HFFc6 (cell line): ENCODE measurements at regions not wholly inside any gene's neighbourhood (a gene's known extent, or its start where the extent isn't known, plus 50 kb on each side); places are given as distances from the start of the nearest gene placed in this dataset.

Experiments used
- DNase-seq: peaks from one replicate; pipeline ENCODE4 v3.0.0-alpha.2; 2018
- H3K27ac Mint-ChIP-seq: 2 replicates; pipeline ENCODE4 v1.8.0; 2020; ENCODE audit warnings: mild to moderate bottlenecking, mixed read lengths
- H3K27me3 Mint-ChIP-seq: 2 replicates; pipeline ENCODE4 v1.8.0; 2021; ENCODE audit warnings: mild to moderate bottlenecking, moderate library complexity, mixed read lengths; ENCODE audit not compliant: insufficient read depth
- H3K36me3 Mint-ChIP-seq: 2 replicates; pipeline ENCODE4 v1.8.0; 2021; ENCODE audit warnings: low read depth, mixed read lengths
- H3K4me1 Mint-ChIP-seq: 2 replicates; pipeline ENCODE4 v1.8.0; 2020; ENCODE audit warnings: low read depth, mixed read lengths
- H3K4me3 Mint-ChIP-seq: 2 replicates; pipeline ENCODE4 v1.8.0; 2020; ENCODE audit warnings: mild to moderate bottlenecking, moderate library complexity, mixed read lengths
- H3K9me3 Mint-ChIP-seq: 2 replicates; pipeline ENCODE4 v1.8.0; 2020; ENCODE audit warnings: mild to moderate bottlenecking, mixed read lengths
- TF ChIP-seq, protein P1 (sequence below): fragments of 200-600 bp; sonication (generic); IDR thresholded peaks from 2 replicates; pipeline ENCODE4 v1.5.0; 2021; ENCODE audit warnings: antibody characterized with exemption, mild to moderate bottlenecking

DNA sequence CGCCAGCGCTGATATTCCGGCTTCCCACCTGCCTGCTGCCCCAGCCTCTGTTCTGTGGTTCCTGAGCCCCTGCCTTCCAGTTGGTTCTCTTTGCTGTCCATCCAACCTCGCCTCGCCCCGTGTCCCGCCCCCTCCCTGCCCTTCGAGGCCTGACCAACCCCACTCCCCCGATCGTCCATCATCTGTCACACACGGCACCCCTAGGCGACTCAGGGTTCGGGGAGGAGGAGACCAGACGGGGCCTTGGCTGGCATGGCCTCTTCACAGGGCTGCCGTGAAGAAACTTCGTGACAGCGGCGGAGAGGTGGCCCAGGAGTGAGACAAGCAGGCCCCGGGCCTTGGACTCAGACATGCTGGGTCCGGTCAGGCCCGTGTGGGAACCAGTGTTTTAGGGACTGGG is 226.1 kb downstream of the QKI start:
- no peaks in the 10 kb centered on the region; the same call in 1 of the 2 replicates for H3K36me3 Mint-ChIP-seq
- H3K27ac Mint-ChIP-seq, result no peak overlapping the region
- H3K27me3 Mint-ChIP-seq, result peaks cover 5% of the 10 kb centered on the region
- H3K4me3 Mint-ChIP-seq, result no peak overlapping the region
- no peak for DNase-seq
- H3K9me3 Mint-ChIP-seq, result peaks cover 4% of the 10 kb centered on the region; the same call in 1 of the 2 replicates
- TF ChIP-seq, protein P1, sequence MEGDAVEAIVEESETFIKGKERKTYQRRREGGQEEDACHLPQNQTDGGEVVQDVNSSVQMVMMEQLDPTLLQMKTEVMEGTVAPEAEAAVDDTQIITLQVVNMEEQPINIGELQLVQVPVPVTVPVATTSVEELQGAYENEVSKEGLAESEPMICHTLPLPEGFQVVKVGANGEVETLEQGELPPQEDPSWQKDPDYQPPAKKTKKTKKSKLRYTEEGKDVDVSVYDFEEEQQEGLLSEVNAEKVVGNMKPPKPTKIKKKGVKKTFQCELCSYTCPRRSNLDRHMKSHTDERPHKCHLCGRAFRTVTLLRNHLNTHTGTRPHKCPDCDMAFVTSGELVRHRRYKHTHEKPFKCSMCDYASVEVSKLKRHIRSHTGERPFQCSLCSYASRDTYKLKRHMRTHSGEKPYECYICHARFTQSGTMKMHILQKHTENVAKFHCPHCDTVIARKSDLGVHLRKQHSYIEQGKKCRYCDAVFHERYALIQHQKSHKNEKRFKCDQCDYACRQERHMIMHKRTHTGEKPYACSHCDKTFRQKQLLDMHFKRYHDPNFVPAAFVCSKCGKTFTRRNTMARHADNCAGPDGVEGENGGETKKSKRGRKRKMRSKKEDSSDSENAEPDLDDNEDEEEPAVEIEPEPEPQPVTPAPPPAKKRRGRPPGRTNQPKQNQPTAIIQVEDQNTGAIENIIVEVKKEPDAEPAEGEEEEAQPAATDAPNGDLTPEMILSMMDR, result no peak
- H3K4me1 Mint-ChIP-seq, result no peaks in the 10 kb centered on the region; the same call in 1 of the 2 replicates

DNA sequence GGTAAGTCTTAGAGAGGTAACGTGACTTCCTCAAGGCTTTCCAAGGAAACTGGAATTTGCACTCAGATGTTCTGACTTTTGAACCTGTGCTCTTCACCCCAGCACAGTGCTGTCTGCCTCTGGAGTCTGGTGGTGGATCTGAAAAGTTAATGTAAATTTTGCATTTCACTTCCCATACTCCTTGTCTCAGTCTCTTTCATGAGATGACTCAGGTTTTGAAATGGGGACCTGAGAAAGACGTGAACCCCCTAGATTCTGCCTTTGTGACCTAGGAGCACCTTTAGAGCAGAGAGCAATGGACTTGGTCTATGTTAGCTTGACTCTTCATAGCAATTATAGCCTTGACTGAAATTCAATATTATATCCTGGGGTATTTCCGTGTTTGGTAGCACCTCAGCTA is 223.0 kb downstream of the QKI start:
- Mint-ChIP-seq H3K9me3 (peaks cover 4% of the 10 kb centered on the region; the same call in 1 of the 2 replicates), H3K4me3 (no peak overlapping the region), H3K36me3 (no peaks in the 10 kb centered on the region; the same call in 1 of the 2 replicates), H3K27me3 (peaks cover 9% of the 10 kb centered on the region), H3K4me1 (no peaks in the 10 kb centered on the region; the same call in 1 of the 2 replicates), H3K27ac (no peak overlapping the region)
- no peak for DNase-seq
- TF ChIP-seq, protein P1, result no peak

DNA sequence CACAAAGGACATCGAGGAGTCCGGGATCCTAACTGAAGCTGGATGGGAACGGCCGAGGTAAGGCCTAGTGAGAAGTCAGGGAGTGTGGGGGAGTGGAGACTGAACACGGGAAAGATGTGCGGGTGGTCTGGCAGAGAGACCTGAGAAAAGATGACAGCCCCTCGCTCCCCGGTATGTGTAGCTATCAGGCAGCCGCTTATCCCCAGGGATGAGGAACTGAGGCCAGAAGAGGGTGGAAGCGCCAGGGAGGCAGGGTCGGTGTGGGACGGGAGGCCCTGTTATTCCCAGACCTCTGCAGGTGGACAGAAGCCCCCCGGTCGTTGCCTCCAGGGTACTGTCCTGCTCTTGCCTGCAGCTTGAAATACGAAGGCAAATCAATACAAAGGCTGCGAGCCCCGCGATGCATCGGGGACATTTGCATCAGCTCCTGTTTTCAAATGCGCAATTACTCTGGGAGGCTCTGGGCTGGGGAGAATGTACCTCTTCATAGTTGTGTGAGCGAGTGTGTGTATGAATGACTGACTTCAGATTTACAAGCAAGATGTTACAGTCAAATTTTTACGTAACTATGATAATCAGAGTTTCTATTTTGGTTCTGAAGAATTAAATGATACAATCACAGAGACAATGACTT is 221.3 kb downstream of the QKI start:
- no peaks in the 10 kb centered on the region for H3K4me1 Mint-ChIP-seq
- no peaks in the 10 kb centered on the region for H3K36me3 Mint-ChIP-seq
- H3K27me3 Mint-ChIP-seq, result peaks cover 11% of the 10 kb centered on the region
- H3K27ac Mint-ChIP-seq, result no peak overlapping the region
- DNase-seq, result no peak
- TF ChIP-seq, protein P1, result no peak
- no peak overlapping the region for H3K4me3 Mint-ChIP-seq
- no peaks in the 10 kb centered on the region; the same call in 1 of the 2 replicates for H3K9me3 Mint-ChIP-seq

DNA sequence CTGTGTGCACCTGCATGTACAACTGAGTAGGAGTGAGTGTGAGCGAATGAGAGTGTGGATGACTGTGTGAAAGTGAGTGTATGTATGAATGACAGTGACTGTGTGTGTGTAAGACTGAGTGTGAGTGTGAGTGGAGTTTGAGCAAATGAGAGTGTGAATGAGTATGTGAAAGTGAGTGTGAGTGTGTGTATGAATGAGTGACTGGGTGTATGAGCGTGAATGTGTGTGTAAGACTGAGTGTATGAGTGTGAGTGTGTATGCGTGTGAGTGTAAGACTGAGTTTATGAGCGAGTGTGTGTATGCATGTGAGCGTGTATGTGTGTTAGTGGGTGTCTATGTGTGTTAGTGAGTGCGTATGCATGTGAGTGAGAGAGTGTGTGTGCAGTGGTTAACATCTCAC is 220.8 kb downstream of the QKI start:
- no peak overlapping the region for H3K27ac Mint-ChIP-seq
- TF ChIP-seq, protein P1, result no peak
- no peak for DNase-seq
- no peaks in the 10 kb centered on the region for H3K36me3 Mint-ChIP-seq
- no peaks in the 10 kb centered on the region for H3K9me3 Mint-ChIP-seq
- no peaks in the 10 kb centered on the region for H3K4me1 Mint-ChIP-seq
- no peak overlapping the region for H3K4me3 Mint-ChIP-seq
- peaks cover 11% of the 10 kb centered on the region for H3K27me3 Mint-ChIP-seq

DNA sequence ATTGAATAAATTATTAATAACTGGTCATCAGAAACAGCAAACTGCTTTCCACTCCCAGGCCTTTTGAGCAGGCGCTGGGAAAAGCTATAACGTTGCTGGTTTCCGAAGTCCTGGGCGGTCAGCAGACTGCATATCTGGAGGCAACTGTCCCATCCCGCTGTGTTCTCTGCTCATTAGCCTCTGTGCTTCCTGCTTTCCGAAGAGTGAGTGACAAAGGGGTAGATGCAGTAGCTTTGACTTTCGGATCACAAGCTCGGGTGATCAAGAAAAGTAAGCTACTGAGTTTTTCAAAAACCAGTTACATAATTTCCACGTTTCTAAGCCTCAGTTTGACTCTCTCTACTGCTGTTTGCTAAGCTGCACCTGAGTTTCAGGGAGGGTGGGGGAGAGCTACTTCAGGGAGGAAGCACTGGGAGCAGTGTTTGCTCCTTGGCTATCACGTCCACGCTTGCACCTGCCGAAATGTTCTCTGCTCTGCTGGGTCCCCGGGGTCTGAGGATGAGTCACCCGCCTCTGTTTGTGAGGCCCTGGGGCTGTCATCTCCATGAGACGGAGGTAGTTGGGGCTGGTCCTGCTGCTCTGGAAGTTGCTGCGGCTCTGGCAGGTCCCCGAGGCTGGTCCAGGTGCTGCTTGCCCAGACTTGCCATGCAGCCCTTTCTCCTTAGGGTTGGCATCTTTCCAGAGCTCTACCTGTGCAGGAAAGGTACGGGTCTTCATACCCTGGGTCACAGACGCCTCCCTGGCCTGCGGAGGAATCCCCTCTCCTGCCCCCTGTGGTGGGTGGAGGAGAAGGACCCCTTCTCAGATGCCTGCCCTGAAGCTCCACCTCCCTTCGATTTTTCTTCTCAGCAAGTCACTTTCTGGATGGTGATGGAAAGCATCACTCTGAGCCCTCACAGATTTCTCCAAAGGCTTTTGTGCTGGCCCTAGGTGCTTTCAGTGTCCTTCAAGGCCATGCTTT is 220.0 kb downstream of the QKI start:
- Mint-ChIP-seq H3K27me3 (peaks cover 11% of the 10 kb centered on the region), H3K27ac (no peak overlapping the region), H3K36me3 (0 out of 2 replicates have a peak, but pooled peaks cover 4% of the 10 kb centered on the region), H3K4me1 (no peaks in the 10 kb centered on the region), H3K9me3 (peaks cover 6% of the 10 kb centered on the region; the same call in 1 of the 2 replicates), H3K4me3 (no peak overlapping the region)
- no peak for DNase-seq
- TF ChIP-seq, protein P1, result no peak
